GM19043 (cell line): ENCODE measurements at regions not wholly inside any gene's neighbourhood (a gene's known extent, or its start where the extent isn't known, plus 50 kb on each side); places are given as distances from the start of the nearest gene placed in this dataset.
"Not testable (repeated sequence)": the region's sequence is repeated elsewhere in the genome, so short reads cannot be mapped to it uniquely, and the experiment has no call there.

Experiments used
- ATAC-seq: cut with Tn5 transposase; IDR thresholded peaks from one replicate; pipeline ENCODE4 v1.9.1; 2021; ENCODE audit warnings: low read depth; ENCODE audit not compliant: unreplicated experiment

DNA sequence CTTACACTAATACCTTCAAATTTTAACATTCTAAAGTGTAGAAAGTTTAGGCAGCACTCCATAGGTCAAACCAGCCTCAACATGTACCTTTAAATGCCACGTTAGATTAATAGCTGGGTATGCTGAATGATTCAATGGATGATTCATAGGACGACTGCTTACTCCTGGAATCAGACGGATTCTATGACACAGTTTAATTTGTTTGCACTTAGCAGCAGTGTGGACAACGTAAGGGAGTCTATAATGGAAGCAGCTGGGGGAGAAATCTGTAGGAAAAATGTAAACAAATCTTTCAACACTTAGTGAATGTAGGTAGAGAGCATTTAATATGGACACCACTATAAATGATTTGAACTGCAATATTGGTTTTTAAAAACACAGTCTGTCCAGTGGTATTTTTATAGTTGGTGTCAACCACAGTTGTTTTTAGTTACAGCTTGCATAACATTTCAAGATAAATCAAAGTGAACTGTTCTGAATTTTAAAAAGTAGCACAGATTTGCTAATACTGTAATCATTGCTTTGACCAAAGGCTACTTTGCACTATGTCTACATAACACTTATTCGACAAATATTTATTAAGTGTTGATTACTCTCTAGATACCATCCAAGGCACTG lies 701.5 kb upstream of the MEF2C start:
- ATAC-seq: no peak

DNA sequence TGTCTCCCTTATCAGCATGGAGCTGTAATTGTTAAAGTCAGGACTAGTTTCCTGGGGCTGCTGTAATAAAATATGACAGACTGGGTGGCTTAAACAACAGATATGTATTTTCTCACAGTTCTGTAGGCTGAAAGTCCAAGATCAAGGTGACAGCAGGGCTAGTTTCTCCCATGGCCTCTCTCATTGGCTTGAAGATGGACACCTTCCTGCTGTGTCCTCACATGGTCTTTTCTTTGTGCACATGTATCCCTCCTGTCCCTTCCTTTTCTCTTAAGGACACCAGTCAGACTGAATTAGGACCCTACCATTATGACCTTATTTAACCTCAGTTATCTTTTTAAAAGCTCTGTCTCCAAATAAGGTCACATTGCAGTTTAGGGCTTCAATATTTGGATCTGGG lies 700.5 kb upstream of the MEF2C start:
- ATAC-seq: no peak

DNA sequence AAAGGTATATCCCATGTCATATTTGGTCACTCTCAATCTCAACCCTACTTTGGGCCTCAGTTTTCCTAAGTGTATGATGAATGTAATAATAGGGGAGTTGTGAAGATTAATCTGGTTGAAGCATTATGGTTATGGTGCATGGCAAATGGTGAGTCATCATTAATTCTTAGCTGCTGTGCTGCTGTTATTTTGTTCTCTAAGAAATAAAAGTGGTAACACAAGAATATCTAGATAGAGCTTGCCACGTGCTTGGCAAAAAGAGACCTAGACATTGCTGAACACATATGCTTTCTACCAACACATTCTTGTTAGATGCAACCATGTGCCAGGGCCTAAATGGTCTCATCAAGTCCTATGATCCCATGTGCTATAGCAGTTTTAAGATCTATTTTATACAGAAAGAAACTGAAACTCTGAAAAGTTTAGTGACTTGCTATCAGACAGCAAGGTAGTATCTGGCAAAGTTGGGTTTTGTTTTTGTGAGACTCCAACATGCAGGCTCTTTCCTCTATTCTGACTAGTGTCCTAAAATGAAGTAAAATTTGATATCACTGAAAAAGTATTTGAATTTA lies 699.9 kb upstream of the MEF2C start:
- ATAC-seq: no peak

DNA sequence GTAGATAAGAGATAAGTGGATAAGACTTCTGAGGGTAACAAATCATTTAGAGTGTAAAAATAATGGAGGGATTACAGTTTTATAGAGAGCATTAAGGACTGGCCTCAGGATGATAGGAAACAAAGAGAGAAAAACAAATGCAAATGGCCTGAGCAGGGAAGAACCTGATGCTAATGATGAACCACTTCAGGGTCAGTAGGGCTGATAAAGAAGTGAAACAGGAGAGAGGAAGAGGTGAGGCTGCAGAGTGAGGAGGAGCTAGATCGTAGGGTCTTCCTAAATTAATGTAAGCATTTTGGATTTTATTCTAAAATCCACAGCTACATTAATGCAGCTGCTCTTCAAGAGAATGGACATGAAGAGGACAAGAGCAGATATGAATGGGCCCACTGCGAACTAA lies 698.0 kb upstream of the MEF2C start:
- ATAC-seq: no peak

DNA sequence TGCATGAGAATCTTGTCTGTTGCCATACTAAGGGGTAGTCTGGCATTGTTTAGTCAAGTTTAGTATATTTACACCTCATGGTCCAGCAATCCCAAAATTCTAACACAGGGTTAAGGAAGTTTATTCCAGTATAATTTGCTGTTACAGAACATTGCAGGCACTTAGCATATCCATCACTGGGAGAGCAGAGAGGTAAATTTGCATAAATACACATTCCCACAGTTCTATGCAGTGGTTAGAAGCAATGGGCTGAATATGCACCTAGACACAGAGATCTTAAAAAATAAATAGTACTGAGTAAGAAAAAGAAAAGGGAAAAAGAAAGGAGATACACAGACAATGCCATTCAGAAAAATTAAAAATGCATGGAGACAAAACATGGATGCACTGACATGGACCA lies 692.3 kb upstream of the MEF2C start:
- ATAC-seq: no peak

DNA sequence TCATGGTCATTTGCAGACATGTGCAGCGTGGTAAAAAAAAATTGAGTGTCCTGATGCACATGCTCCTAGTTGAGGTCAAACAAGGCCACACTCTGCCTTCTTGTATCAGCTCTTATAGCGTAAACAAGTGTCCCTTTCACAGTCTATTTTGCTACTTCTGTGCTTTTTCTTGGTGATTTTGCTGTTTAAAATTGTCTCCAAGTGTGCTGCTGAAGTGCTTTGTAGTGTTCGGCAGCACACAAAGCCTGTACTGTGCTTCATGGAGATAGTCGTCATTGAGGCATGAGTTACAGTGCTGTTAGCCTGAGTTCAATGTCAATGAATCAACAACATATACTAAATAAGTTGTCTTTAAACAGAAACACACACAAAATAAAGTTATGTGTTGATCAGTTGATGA lies 690.4 kb upstream of the MEF2C start:
- no peak for ATAC-seq

DNA sequence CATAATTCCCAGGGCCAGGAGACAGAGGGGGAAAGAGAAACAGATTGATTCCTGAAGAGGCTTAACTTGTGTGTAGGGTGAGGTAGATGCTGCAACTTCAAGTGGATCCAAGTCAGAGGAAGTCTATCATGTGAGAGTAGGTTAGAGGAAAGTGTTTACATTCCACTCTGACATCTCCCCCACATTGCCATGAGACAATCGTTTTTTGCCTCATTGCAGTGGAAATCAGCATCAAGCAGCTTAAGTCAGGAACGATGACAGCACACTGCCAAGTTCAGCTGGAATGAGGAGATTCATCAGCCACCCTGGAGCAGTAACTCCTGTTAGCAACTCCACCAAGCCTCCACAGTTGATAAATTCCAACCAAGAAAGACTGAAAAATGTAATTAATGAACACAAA lies 689.7 kb upstream of the MEF2C start:
- ATAC-seq: no peak

DNA sequence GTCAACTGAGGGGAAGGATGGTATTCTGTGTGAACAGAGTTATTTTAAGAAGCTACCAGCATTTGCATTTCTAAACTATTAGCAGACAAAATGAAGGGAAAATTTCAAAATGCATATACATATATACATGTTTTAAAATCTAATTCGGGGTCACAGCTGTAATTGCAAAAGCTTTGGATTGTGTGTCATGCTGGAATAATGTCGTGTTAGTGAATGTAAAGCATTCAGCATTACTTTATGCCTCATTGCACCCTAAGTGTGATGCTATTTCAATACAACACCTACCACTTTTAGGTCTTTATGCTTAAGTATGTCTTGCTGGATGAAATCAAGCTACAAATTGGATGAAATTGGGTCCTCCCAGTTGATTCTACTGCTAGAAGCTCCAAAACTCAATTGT lies 687.6 kb upstream of the MEF2C start:
- no peak for ATAC-seq

DNA sequence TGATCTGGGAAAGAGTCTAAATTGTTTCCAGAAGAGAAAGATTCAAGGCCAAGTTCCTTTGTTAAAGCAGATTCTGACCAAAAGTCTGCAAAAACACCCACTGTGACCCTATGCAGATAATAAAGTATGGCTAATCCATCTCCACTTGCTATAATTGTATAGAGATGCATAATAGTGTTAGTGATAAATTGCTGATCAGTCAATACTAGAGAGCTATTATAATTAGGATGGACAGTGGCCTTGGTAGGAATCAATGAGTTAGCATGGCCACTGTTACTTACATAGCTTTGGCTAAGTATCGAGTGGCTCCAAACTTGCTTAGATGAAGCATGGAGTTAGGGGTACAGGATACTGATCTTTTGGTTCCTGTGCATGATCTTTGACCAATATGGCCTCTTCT lies 683.4 kb upstream of the MEF2C start:
- no peak for ATAC-seq

DNA sequence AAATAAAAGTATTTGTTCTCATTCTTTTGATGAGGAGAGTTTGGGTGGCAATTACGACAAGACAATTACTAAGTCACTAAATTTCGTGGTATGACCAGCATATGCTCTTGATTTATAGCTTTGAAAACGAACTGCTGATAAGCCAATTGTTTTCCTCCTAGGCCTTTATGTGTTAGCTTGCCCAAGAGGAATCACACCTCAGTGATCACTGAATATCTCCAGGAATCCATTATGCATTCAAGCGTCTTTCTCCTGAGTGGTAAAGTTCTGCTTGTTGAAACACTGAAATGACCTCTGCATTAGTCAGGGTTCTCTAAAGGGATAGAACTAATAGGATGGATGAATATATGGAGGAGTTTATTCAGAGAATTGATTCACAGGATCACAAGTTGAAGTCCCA lies 677.7 kb upstream of the MEF2C start:
- no peak for ATAC-seq

DNA sequence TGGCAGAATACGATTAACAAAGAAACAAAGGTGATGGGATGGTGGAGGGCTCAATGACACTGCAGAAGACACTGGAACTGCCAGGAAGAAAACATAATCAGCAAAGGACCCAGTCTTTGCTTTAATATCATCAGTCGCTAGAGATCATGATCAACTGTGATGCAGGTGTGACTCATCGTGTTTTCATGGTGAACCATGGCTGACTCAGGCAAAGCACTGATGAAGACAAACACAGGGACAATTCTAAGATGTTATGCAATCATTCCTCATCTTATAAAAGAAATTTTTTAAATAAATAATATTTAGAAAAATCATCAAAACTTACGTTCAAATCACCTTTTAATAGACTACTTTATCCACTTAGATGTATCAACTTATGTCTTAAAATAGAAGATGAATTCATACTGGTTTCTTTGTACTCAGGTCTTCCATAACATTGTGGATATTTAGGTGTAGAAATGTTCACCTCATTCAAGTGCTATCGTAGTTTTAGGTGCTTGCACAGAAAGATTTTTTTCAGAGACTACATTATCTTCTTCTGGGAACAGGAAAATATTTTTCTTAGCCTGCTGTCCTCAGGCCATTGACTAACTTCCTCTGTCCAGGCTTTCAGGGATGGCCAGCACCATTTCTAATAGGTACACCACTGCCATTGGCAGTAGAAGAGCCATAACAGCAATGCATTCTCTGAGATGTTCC lies 673.4 kb upstream of the MEF2C start:
- ATAC-seq: no peak

DNA sequence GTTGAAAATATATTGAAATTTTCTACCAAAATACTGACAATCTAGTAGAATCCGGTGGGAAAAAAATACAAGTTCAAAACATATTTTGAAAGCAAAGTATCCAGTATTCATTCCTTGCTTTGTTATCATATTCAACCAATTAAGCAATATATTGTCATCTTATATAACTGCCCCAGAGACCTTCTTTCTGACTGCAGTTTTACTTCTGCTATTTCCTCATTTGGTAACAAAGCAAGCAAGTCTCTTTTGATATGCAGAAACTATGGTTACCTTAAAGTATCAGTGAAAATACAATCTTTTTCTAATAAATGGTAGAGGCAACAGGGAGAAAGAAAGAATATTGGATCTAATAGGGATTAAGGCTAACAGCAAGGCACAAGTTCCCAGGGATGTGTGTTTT lies 663.7 kb upstream of the MEF2C start:
- no peak for ATAC-seq

DNA sequence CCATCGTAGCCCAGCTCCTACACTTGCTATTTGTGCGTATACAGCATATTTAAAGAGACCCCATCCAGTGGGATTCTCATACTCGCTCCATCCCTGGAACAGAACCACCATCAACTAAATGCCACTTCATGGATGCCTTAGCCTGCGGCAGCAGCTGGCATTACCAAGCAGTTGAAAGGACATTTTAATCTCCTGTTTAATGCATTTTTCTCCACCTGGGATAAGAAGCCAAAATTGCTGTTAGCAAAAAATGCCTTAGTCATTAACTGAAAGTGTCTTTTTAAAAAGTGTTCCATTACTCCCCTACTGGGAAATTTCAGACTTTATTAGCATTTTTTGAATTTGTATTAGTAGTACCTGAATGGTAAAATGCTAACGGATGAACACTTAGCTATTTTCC lies 662.6 kb upstream of the MEF2C start:
- no peak for ATAC-seq

DNA sequence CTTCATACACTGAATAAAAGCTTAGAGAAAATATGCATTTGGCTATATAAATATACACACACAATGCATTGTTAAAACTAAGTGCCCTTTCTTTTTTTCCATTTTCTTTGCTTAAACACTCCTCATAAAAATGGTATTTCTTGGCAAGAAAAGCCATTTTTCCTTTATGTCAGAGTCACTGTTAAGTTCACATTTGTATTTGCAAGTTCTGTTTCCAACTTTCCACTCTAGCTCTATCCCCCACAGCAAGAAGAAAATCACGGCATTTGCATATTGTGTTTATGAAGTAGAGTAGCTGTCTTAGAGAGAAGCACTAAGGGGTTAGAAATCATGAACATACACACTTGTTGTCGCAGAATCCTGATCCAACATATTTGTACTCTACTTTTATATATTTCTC lies 662.1 kb upstream of the MEF2C start:
- no peak for ATAC-seq

DNA sequence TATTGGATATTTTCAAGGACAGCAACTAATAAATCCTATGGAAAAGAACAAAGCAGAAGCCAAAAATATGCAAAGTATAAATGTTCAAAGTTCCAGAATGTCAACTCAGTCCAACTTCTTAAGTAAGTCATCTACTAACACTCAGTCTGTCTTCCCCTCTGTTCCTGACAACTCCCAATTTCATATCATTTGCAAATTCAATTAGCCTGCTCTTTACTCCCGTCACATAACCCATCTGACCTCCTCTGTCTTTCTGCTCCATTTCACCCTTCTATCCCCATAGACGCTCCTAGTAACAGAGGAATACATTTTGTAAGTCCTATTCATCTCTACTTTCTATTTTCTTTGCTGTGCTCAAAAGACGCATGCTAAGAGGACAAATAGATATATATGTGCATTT lies 659.8 kb upstream of the MEF2C start:
- no peak for ATAC-seq

DNA sequence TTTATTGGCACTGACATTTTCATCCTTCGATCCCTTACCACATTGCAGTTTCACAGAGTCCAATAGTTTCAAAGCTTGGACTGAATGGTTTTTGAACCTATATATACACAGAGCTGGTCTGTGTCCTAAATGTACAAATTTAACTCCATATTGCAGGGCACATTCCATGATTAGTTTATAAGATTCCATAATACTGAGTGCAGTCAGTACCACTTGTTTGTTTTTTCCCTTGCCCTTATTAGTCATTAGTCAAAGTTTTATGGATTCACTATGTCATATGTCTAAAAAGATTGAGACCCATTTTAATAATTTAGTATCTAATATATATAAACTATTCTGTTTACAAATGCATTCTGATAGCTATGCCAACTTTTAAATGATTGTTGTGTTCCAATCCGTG lies 654.8 kb upstream of the MEF2C start:
- ATAC-seq: no peak

DNA sequence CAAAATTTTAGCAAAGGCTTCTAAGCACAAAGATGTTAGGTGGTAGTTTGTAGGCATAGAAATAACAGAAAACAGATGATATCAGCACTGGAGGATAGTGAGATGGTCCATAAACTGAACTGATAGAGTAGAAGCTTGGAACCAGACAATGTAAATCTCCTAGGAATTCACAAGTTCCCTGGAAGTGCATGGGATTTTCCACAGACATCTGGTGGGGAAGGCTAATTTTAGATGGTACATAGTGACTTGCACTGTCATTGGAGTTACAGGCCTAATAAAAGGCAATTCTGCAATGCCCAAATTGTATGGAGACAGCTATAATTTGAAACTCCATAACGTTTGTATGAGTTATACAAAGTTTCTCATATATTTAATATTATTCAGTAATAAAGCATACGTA lies 653.0 kb upstream of the MEF2C start:
- no peak for ATAC-seq

DNA sequence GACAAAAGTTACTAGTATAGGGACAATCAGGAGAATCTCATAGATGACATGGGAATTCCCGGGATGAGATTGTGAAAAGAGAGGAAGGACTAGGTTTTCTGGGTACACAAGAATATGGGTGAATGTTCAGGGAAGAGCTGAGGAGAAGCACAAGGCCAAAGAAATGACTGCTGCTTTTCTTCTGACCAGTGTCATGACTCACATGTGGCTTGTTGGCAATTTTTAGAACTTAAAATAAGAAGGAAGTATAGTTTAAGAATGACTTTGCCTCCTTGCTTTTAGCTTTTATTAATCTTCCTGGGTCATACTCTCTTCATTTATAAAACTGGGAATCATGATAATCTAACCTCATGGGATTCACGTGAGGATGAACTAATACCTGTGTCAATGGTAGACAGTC lies 652.4 kb upstream of the MEF2C start:
- ATAC-seq: no peak

DNA sequence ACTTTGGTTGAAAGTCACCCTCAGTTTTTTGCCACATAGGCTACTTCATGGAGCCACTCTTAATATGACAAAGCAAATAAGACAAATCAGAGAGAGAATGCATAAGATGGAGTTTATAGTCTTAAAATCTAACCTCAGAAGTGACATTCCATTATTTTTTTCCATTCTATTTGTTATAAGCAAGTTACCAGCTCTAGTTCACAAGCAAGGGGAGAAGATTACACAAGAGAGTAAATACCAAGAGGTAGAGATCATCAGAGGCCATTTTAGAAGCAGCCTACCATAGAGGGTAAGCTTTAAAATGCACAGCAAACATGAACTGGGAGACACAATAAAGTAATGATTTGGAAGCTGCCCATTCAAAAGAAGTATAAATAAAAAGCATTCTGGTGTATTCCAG lies 651.3 kb upstream of the MEF2C start:
- no peak for ATAC-seq

DNA sequence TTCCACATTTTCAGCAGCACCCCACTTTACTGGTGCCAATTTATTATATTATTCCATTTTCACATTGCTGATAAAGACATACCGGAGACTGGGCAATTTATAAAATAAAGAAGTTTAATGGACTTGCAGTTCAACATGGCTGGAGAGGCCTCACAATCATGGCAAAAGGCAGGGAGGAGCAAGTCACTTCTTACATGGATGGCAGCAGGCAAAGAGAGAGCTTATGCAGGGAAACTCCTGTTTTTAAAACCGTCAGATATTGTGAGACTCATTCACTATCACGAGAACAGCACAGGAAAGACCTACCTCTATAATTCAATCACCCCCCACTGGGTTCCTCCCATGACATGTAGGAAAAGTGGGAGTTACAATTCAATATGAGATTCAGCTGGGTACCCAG lies 641.8 kb upstream of the MEF2C start:
- ATAC-seq: no peak

DNA sequence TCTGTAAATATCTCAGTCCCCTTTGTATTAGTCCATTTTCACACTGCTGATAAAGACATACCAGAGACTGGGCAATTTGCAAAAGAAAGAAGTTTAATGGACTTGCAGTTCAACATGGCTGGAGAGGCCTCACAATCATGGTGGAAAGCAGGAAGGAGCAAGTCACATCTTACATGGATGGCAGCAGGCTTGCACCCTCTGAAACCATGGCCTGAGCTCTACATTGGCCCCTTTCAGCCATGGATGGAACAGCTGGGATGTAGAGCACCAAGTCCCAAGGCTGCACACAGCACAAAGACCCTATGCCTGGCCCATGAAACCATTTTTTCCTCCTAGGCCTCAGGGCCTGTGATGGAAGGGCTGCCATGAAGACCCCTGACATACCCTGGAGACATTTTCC lies 640.9 kb upstream of the MEF2C start:
- not testable (repeated sequence) for ATAC-seq

DNA sequence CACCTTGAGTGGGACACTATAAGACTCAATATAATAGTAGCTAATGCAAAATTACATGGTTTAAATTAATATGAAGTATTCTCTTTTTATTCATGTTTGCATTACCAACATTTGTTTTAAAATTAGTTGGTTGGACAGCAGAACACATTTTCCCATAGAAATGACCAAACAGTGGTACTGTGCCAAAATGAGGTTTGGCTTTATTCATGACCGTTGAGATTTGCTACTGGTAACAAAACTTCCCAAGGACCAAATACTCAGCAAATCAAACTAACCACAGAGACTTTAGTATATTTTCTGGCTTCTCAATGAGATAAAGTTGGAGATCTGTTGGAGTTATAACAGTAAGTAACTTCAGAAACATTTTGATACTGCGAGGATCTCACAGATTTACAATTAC lies 637.8 kb upstream of the MEF2C start:
- no peak for ATAC-seq
